ENCODE measurements at regions not wholly inside any gene's neighbourhood (a gene's known extent, or its start where the extent isn't known, plus 50 kb on each side); places are given as distances from the start of the nearest gene placed in this dataset.

DNA sequence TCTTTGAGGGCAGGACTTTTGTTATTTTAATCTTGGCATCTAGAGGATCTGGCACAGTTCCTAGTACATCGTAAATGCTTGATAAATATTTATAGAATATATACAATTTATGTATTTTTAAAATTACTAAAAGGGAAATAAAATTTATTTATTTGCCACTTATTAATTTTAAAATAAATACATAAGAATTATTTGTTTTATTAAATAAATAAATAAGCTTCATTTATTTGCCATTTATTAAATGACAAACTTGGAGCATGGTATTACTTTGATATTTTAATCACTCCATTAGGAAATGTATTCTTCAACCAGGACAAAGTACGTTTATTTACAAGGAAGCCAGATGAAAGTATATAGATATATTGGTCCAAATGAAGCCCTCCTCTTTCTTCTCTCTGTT lies 118.7 kb upstream of the LRIG3 start:
- no peak for DNase-seq (ENCODE audit: low read depth)
- H3K4me3 ChIP-seq (ENCODE audit: low read depth, low read length), result no peak overlapping the region

DNA sequence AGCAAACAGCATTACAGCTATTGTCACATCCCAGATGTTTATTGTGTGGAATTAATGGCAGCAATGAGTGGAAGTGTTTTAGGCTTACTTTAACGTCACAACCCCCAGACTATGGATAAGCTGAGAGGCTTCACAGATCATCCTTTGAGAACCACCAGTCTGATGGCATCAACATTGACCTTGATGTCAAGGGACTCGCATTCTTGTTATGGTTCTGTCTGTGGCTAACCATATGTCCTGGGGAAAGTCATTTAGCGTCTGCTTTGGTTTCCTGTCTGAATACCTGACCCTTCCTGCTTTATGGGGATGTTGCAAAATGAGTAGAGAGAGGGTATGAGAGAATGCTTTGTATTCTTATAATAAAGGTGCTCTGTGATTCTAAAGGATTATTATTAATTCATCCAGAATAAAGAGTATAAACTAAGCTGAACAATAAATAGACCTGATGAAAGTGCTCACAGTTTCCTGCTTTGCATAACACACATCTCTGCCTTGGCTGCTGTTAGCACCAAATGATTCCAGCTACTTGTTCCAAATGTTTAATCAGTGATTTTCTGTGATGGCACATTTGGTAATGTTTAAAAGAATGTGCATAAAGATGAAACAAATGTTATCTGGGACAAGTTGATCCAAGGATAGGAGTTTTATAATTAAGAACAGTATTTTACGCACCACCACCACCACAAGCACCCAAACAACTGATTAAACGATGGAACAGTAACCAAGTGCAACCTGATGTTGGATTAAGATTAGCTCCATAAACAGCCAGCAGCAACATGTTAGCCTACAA lies 116.9 kb upstream of the LRIG3 start:
- DNase-seq (ENCODE audit: low read depth), result peak; percentile 50
- H3K4me3 ChIP-seq (ENCODE audit: low read depth, low read length), result no peak overlapping the region

DNA sequence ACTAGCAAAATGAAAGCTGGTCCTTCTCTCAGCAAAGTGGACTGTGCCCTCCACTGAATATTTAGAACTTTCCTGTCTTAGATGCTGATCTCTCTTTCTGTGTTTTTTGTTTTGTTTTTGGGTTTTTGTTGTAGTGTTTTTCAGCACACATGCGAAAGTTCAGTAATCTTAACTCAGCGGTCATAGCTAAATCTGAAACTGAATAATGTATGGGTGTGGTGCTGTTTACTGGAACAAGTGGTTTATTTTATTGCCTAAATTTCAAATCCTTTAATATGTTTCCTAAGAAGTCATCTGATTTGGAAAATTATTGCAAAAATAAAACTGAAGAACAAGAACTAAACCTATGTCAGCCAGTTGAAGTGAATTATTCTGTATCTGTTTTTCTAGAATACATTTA lies 116.0 kb upstream of the LRIG3 start:
- no peak overlapping the region for H3K4me3 ChIP-seq (ENCODE audit: low read depth, low read length)
- DNase-seq (ENCODE audit: low read depth), result no peak

DNA sequence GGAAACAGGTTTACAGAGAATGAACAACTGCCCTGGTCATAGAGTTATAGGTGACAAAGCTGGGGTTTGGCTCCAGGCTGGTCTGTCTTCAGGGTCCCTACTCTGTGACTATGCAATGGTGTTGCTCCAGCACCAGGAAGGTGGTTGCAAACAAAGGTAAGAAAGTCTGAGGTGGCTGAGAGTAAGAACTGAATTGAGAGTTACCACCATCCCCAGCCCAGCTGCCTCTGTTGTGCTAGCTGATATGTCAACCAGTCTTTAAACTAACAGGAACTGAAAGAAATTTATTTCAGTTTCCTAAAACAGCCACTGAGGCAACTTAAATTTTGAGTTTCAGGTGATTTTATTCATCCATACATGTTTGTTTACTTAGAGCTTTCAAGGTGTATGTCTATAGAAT lies 111.0 kb upstream of the LRIG3 start:
- no peak overlapping the region for H3K4me3 ChIP-seq (ENCODE audit: low read depth, low read length)
- no peak for DNase-seq (ENCODE audit: low read depth)

DNA sequence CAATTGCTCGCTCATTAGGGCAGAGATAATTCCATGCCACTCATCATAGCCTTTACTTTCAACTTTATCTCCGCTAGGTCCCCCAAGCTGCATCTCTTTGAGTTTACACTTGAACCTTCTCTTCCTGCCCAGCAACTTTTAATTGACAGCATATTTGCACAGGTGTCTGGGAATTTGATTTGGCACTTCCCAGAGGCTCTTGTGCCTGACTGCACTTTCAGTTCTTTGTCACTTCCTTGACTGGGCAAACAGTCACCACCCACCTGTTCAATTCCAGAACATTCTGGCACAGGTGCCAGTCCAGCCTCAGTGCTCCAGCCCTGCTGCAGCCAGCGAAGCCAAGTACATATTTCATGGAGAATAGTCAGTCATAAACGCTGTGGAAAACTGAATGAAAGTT lies 110.1 kb upstream of the LRIG3 start:
- no peak for DNase-seq (ENCODE audit: low read depth)
- H3K4me3 ChIP-seq (ENCODE audit: low read depth, low read length), result no peak overlapping the region

DNA sequence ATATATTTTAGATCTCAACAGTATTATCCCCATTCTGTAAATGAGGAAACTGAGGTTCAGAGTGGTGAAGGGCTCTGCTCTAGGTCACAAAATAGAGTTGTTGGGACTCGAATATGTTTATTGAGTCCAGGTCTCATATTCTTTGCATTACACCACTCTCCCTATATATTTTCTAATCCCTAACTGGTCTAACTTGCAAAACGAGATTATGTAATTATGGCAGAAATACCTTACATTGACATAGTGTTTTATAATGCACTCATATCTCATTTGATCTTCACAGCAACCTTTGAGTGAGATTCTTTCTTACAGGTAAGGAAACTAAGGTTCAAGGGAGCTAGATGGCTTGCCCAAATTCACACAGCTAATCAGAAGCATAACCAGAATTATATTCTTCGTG lies 106.9 kb upstream of the LRIG3 start:
- no peak for DNase-seq (ENCODE audit: low read depth)
- no peak overlapping the region for H3K4me3 ChIP-seq (ENCODE audit: low read depth, low read length)

DNA sequence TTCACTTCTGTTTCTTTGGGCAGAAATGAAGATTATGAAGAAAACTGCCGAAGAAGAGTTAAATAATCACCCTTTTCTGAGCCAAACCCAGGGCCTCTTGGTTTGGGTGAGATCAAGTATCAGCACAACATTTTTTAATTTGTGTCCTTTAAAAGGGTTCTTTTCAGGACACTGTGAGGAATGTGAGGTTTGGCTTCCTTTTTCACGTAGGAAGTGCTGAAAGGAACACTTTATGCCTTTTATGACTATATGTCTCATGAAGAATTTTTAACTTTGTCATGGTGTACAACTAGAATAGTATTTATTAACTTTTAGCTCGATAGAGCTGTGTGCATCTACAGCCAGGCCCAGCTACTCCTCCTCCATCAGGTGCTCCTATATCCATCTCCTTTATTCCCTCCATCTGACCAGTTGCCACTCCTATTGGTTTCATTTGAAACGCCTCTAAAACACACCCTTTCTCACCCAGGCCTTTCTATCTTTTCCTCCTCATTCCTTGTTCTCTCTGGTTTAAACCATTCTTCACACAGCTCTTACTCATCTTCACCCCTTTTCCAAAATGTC lies 103.6 kb upstream of the LRIG3 start:
- peak; percentile 32 for DNase-seq (ENCODE audit: low read depth)
- no peak overlapping the region for H3K4me3 ChIP-seq (ENCODE audit: low read depth, low read length)

DNA sequence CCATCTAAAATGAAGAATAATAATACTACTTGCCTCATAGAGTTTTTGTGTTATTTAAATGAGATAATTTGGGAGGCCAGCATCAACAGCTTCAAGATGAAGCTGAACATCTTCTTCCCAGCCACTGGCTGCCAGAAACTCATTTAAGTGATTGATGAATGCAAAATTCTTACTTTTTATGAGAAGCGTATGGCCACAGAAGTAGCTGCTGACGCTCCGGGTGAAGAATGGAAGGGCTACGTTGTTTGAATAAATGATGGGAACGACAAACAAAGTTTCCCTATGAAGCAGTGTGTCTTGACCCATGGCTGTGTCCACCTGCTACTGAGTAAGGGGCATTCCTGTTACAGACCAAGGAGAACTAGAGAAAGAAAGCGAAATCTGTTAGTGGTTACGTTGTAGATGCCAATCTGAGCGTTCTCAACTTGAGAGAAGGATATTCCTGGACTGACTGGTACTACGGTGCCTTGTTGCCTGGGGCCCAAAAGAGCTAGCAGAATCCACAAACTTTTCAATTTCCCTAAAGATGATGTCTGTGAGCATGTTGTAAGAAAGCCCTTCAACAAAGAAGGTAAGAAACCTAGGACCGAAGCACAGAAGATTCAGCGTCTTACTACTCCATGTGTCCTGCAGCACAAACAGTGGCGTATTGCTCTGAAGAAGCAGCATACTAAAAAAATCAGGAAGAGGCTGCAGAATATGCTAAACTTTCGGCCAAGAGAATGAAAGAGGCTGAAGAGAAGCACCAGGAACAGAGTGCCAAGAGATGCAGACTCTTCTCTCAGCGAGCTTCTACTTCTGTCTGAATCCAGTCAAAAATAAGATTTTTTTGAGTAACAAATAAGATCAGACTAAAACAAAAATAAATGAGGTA lies 100.0 kb upstream of the LRIG3 start:
- no peak overlapping the region for H3K4me3 ChIP-seq (ENCODE audit: low read depth, low read length)
- no peak for DNase-seq (ENCODE audit: low read depth)

DNA sequence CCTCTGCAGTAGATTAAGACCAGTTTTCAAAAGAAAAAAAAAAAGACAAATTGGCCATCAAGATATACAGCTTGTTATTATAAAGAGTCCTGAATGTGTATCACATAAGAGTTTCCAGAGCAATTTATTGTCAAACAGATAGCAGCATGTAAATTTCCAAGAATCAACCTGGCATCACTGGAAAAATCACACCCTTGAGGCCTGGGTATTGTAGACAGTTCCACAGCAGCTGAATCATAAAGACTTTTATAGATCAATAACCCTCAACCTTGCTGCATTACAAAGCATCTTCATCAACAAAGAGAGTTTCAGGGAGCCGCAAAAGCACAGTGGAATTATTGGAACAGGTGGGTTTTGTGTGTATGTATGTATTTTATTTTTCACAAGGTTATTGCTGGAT lies 94.6 kb upstream of the LRIG3 start:
- H3K4me3 ChIP-seq (ENCODE audit: low read depth, low read length), result no peak overlapping the region
- DNase-seq (ENCODE audit: low read depth), result no peak

DNA sequence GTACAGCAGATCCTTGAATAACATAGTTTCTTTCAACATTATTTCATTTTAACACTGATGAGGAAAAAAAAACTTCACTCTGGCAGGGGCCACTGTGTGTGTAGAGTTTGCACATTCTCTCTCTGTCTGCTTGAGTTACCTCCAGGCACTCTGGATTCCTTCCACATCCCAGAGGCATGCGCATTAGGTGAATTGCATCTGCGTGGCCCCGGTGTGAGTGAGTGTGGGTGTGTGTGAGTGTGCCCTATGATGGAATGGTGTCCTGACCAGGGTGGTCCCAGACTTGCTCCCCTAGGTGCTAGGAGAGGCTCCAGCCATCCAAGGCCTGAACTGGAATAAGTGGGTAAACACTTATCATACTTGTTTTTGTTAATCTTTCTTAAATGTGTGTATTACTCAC lies 90.6 kb upstream of the LRIG3 start:
- DNase-seq (ENCODE audit: low read depth), result no peak
- H3K4me3 ChIP-seq (ENCODE audit: low read depth, low read length), result no peak overlapping the region

DNA sequence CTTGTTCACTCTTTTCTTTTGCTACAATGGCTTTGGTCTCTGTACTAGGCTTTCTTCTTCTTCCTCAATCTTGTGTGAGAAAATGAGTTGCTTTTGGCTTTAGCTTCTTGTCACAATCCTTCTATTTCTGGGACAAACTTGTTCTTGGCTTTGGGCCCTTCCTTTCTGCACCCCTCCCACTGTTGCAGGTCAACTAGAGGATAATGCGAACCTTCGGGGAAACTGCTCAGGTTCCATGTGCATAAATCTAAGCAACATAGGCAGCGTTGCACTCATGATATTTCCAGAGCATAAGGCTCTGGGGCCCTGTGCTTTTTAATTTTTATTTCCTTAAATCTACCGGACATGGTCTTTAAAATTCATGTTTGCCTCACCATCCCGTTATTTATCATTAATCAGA lies 89.8 kb upstream of the LRIG3 start:
- H3K4me3 ChIP-seq (ENCODE audit: low read depth, low read length), result no peak overlapping the region

DNA sequence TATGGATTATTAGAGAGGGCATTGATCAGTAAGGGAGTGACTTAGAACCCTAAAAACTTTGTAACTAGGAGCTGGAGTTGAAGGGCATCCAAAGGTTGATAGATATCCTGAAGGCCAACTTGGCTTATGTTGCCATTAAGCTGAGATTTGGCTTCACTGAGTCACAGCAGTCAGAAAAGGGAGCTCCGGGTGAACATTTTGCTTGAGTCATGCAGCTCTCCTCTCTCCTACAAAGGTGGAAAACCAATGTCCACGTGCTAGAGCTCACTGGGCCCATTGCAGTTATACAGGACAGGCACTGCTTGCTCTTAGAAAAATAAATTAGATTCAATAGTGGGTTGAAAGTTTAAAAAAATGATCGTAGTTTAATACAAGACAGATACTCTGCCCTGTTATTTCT lies 87.3 kb upstream of the LRIG3 start:
- DNase-seq (ENCODE audit: low read depth), result no peak
- no peak overlapping the region for H3K4me3 ChIP-seq (ENCODE audit: low read depth, low read length)

More for the DNA sequence above, 89.8 kb upstream of the LRIG3 start:
- DNase-seq (ENCODE audit: low read depth), result no peak

DNA sequence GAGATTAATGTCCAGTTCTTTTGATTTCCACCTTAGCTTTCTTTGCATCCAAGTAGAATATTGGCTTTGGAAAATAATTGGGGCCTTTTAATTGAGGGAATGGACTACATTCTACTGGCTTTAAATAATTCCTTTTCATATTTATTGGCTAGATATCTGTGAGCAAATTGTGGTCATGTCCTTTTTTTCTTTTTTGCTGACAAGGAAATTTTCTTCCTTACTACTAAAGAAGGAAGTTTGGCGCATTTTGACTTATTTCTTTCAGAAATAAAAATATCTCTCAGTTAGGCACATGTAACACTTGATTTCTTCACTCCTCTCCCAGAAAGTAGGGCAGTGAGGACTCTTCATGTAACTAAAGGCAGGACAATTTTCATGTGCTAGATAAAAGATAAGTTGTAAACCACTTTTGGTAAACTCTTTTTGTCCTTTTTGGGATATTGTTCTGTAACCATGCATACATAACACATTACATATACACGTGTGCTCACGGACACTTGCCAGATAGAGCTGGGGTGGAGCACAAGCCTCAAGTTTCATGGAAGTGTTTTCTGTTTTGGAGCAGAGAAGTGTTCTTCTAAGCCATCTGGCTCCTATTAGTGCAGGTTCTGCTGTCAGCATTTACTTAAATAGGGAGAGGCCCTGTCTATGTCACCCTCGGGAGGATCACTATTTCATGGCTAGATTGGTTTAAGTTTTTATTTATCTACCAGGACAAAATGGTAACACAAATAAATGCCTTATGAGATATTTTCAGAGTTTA lies 85.1 kb upstream of the LRIG3 start:
- no peak overlapping the region for H3K4me3 ChIP-seq (ENCODE audit: low read depth, low read length)
- peak; percentile 25 for DNase-seq (ENCODE audit: low read depth)

DNA sequence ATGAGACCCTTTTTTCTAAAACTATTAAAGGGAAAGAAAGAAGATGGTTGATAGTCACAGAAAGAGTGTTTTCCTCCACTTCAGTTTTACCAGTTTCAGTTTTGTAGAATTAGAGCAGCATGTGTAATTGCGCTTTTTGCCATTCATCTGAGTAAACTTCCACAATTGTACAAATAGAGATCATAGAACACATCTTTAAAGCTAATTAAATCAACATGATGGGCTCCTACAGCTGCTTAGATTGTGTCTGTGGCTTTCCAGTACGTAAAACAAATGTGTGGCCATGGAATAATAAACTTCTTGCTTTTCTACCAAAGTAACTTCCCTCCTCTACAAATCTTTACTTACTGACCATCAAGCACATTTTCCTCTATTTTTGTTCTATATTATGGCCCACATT lies 84.2 kb upstream of the LRIG3 start:
- H3K4me3 ChIP-seq (ENCODE audit: low read depth, low read length), result no peak overlapping the region
- DNase-seq (ENCODE audit: low read depth), result no peak

DNA sequence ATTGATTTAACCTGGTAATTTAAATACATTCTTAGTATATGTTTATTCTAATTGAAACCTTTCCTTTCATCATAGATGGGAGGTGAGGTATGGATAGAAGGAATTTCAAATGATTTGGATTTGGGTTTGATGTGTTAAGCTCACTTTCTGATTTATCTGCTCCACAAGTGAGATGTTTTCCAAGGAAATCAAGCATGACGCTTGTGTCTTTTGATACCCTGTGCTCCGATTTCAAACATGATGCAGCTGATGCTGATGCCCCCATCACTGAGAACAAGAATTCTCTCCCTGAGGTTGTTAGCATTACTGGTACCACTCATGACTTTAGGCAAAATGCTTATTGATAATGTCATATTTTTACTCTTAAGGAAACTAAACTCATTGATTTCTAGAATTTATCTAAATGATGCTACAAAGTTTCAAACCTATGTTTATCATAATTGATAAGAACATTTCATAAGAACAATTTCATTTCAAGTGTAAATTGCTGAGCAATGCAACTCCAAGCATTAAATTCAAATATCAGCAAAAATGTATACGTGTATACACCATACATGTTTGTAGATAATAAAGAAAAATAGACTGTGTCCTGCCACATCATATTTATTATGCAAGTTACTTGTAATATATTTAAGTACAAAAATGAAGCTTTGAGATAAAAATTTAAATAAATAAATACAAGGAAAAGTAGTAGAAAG lies 75.5 kb upstream of the LRIG3 start:
- no peak for DNase-seq (ENCODE audit: low read depth)
- no peak overlapping the region for H3K4me3 ChIP-seq (ENCODE audit: low read depth, low read length)

DNA sequence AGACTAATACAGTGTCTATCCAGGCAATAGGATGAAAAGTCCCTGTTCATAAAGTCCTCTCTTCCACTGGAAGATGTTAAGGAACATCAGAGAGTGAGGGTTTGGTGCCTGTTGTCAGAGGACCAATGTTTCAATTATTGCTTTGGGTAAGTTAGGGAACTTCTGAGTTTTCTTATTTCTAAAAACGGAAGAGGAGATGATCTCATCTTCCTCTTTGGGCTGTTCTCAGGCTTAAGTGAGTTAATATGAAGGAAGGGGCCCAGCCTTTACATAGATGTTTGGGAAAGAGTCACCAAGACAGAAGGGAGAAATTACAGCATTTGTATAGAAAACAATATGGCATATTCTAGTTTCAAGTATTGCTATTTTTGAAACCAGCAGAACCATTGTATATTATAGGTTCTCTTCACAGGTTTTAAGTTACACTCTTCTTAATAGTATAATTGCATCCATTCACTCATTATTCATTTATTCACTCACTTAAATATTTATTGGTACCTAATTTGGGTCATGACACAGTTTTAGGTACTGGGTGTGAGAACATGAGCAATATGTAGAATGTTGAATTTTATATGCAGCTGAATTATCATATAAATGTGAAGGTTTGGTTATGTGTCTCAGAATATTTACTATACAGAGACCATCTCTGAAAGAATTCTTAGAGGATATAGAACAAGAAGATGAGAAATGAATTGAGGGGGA lies 68.5 kb upstream of the LRIG3 start:
- no peak for DNase-seq (ENCODE audit: low read depth)
- H3K4me3 ChIP-seq (ENCODE audit: low read depth, low read length), result no peak overlapping the region

DNA sequence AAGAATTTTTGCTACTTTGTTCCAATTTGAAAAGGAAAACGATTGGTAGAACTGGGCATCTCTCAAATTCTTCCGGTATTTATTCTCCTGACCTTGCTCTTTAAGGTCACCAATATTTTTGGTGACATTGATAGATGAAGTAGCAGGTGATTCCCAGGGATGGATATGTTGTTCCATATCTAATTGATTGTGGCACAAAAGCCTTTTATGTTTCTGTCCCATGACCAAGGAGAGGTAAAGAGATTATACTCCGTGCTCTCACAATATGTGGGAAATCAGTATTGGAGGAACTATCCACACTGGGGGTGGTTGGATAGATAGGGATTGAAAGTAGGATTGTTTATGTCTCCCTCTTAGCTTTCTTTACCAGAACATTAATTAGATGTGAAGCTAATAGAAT lies 61.7 kb upstream of the LRIG3 start:
- DNase-seq (ENCODE audit: low read depth), result no peak
- H3K4me3 ChIP-seq (ENCODE audit: low read depth, low read length), result no peak overlapping the region

DNA sequence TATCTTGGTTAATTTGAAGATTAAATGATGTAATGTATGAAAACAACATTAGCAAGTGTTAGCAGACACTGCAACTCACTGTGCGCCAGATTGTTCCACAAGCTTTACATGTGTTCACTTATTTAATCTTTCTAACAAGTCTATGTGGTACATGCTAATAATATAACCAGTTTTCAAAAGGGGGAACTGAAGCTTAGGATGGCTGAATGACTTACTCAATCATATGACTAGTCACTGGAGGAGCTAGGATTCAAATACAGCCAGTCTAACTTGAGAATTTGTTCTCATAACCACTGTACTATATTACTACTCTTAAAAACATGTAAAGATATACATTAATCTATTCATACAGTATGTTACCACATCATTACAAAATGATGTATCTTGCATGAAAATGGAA lies 60.5 kb upstream of the LRIG3 start:
- no peak for DNase-seq (ENCODE audit: low read depth)
- no peak overlapping the region for H3K4me3 ChIP-seq (ENCODE audit: low read depth, low read length)

DNA sequence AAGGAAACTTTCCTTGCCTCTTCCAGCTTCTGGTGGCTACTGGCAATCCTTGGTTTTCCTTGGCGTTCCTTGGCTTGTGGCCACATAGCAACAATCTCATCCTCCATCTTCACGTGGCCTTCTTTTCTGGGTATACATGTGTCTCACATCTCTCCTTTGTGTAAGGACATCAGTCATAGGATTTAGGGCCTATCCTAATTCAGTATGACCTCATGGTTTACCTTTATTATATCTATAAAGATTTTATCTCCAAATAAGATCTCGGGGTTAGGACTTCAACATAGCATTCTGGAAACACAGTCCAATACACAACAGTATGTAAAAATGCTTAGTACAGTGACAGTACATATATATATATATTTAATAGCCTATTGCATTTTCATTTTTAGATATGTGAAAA lies 58.4 kb upstream of the LRIG3 start:
- no peak overlapping the region for H3K4me3 ChIP-seq (ENCODE audit: low read depth, low read length)
- DNase-seq (ENCODE audit: low read depth), result no peak

Measured in skeletal muscle cell (primary cell).